NCI-H187 treated with DMSO at 0.1 percent for 48 hours (cell line): ENCODE measurements at regions not wholly inside any gene's neighbourhood (a gene's known extent, or its start where the extent isn't known, plus 50 kb on each side); places are given as distances from the start of the nearest gene placed in this dataset.

Source experiments
- DNase-seq: peaks from one replicate; lab custom pipeline; 2025; lab: John Stamatoyannopoulos, UW

DNA sequence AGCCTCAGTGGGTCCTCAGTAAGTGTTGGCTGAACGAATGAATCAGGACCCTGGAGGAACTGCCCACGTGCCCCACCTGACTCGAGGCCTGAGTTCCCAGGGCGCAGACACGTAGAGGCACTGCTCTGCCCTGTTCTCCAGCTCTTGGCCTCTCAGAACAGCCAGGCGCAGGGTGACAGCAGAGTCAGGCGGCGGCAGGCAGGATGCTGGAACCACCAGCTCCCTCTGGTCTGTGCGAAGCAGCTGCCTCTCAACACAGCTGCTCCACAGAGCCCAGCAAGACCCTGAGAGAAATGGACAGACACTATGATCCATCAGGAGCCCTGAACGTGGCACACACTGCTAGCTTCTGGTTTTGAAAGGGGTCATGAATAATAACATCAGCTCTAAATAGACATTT, 53.1 kb upstream of the BCO1 start:
- no peak for DNase-seq

DNA sequence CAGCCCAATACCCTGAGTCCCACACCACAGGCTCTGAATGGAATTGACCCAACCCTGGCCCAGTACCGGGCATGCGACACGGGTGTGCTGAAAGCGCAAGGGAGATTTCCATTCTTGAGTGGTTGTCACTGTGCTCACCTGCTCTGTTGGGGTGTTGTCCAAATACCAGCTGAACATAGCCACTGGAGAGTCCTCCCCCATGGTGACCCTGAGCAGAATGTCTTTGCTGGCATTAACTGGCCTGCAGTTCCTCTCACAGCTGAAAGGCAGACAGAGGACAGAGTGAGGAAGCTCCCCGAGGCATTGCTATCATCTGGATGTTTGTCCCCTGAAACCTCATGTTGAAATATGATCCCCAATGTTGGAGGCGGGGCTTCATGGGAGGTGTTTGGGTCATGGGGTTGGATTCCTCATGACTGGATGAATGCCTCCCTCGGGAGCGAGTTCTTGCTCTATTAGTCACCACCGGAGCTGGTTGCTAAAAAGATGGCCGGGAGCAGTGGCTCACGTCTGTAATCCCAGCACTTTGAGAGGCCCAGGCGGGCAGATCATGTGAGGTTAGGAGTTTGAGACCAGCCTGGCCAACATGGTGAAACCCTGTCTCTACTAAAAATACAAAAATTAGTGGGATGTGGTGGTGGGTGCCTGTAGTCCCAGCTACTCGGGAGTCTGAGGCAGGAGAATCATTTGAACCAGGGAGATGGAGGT, 57.3 kb upstream of the BCO1 start:
- peak; percentile 8 for DNase-seq

DNA sequence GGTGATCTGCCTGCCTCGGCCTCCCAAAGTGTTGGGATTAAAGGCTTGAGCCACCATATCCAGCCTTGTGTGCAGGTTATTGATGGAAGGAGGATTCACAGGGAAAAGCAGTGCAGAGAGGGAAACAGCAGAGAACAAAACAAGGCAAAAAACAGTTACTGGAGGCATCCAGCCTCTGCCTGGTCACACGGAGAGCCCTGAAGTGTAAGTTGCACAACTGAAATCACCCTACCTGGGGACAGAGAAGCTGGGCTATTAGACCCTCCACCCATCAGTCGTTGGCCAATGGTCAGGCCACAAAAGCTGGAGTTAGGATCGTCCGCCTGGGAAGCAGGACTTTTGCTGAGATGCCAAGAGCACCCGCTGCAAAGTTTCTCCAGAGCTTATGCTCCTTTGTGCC, 57.9 kb upstream of the BCO1 start:
- DNase-seq, result no peak

DNA sequence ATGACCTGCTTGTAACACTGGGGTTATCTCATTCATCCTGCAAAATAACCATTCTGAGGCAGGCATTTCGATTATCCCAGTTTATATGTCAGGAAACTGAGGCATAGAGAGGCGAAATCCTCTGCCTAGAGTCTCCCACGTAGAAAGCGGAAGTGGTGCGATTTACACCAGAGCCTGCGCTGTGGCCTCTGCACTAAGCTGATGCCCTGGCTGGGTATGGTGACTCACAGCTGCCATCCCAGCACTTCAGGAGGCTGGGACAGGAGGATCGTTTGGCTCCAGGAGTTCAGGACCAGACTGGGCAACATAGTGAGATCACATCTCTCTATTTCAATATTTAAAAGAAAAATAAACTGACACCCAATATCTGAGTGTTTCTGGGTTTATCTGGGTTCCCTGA, 59.3 kb upstream of the BCO1 start:
- no peak for DNase-seq

DNA sequence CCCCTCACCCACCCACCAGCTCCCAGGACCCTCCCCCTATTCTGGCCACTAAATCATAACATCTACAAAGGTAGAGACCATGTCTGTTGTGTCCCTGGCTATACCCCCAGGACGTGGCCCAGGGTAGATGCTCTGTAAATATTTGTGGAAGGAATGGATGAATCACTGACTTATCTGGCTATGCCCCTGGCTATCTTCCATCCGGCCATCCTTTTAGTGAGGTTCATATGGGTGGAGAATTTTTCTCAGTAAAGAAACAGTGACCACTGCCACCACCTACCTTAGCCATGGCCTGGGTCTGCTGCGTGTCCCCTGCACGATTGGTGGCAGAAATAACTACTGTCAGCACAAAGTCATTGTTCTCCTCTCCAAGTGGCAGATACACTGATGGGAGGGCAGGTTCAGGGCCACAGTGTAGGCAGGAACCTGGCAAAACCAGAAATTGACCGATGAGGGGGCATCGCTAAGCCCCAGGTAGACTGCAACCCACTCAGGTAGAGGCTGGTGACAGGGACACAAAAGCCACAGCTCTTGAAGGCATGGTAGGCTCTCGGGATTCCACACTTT, 63.1 kb upstream of the BCO1 start:
- no peak for DNase-seq

DNA sequence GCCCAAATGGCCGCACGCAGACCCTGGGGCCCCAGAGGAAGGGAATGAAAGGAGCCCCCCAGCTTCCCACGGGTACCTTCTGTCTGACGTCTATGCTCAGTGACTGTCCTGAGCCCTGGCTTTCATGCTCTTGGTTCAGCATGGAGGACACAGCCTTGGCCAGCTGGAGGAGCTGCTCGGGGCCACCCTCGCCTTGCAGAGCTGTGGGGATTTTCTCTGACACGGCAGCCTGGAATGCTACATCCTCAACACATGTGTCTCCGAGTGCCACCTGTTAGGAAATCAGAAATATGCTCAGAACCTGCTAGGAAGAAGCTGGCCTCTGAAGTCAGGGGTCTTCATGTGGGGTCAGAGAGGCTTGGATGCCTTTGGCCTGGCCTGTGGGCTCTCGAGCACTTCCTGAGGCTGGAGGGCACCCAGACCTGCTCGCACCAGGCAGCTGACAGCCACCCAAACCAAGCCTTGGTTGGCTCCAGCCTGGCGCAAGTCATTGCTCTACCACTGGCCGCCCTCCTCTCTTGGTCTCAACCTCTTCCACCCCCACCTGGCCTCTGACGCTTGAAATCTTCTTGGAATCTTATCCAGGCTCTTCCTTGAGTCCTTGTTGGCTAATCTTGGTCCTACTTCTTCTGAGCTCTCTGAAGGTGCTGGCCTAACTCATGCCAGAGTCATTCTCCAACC, 63.7 kb upstream of the BCO1 start:
- DNase-seq, result no peak

DNA sequence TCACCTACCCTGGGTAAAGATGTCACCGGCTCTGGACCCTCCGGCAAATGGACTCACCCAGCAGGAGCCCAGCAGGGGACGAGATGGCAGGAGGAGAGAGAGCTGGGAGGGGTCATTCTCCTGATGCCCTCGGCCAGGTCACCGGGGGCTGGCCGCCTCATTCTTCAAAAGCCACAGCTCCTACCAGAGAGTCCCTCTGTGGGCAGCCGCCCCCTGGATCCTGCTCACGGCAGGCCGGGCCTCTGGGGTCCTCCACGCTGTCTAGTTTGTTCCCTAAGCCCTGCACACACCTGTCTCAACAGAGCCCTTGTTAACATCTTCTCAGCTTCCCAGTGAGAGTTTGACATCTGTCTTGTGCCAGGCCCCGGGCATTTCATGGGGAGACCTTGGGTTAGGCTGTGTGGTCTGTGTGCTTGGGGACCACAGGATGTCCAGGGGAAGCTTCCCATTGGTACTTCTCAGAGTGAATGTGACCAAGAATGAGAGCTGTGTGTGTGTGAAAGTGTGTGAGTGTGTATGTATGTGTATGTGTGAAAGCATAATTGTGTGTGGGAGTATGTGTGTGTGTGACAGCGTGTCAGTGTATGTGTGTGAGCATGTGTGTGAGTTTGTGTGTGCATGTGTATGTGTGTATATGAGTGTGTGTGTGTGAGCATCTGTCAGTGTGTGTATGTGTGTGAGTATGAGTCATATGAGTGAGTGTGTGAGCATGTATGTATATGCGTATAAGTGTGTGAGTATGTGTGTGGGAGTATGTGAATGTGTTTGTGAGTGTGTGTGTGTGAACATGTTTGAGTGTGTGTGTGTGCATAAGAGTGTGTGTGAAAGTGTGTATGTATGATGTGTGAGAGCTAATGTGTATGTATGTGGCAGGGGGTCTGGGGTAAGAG, 65.5 kb upstream of the BCO1 start:
- DNase-seq, result no peak

DNA sequence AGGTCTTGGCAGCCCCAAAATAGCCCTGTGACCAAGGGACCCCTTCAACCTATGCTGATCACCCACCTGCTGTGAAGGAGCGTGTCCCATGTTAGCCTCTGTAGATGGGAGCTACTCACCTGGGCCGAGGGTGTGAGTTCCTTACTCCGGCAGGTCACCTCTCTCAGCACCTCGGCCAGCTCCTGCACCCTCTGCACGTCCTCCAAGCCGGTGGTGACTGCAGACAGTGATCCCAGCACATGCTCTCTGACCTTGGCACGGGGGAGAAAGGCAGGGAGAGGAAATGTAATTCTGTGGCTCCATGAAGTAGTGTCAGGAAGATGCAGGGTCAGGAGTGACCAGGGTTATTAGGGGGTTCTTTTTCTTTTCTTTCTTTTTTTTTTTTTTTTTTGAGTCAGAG, 67.7 kb upstream of the BCO1 start:
- DNase-seq, result no peak

DNA sequence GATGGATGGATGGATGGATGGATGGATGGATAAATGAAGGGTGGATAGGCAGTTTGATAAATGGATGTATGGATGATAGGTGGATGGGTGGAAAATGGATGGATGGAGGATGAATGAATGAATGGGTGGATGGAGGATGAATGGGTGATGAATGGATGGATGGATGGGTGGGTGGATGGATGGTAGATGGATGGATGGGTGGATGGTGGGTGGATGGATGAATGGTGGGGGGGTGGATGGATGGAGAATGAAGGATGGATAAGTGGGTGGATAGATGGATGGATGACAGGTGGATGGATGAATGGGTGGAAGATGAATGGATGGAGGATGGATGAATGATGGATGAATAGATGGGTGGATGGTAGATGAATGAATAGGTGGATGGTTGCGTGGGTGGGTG, 70.1 kb upstream of the BCO1 start:
- DNase-seq, result no peak

DNA sequence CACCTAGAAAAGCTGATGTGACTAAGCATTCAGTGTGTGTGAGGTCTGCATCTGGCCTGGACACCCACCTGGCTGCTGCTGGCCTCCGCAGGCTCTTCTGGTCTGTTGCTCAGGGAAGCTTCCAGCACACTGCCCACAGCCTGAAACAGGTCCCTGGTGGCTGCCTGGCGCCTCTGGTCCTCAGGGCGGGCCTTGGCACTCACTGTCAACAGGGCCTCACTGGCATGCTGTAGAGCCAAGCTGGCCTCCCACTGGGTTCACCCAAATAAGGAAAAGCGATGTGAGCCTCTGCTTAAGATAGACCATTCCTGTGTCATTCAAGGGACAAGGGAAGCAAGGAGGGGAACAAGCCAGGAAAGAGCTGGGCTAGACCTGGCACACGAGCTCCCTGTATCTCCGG, 70.6 kb upstream of the BCO1 start:
- no peak for DNase-seq

DNA sequence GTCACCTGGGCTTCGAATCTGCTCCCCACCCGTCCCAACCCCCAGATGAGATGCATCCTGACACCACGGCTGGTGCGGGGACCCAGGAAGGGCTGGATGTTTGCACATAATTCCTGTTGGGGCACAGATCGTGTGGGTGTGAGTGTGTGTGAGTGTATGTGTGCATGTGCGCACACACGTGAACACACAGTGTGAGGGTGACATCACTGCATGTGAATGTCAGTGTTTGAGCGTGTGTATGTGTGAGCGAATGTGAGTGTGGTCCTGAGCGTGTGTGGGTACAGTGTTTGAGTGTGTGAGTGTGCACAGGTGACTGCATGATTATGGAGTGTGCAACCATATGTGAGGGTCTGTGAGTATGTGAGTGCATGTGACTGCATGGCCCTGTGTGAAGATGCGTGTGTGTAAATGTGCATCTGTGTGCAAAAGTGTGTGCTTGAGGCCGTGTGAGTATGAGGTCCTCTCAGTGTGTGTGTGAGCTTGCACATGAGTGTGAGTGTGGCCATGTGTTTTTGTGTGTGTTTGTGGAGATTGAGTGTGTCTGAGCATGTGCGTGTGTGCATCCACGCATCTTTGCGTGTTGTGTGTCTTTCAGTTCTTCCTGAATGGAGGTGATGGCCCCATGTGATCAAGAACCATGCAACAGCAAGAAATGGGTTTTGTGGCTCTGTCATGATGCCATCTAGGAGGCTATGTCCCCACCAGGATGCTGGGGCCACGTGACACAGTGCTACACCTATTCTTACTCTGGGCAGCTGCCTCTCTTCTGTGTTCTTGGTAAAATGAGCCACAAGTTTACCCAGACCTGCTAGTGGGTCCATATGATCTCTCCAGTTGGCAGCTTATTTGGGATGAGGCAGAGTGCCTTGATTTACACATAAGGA, 70.5 kb upstream of the GCSH start:
- no peak for DNase-seq

DNA sequence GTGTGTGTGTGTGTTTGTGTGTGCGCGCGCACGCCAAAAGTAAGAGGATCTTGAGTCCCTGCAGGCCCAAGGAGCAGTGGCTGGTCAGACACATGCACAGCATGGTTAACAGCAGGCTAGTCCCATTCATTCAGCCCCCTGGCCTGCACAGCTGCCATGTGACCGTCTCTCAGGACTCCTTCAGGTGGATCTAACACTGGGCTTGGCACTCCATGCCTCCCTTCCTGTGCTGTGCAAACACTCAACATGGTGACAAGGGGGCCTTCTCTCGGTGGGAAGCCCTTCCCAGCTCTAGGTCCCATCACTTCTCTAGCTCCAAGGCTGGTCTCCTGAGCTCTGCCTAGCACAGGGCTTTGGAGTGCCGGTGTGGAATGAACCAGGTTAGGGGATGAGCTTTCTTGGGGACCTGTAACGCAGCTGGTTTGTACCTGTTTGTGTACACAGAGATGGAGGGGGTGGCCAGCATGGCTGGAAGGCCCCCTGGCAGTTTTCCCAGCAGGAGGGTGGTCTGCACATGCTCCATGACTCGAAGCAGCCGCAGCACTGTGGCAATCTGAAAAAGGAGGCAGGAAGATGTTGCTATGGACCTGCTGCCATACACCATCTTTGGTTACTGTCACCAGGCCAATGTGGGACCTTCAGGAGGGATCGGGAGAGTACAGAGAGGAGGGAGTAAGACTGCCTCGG, 69.4 kb upstream of the GCSH start:
- DNase-seq, result no peak

DNA sequence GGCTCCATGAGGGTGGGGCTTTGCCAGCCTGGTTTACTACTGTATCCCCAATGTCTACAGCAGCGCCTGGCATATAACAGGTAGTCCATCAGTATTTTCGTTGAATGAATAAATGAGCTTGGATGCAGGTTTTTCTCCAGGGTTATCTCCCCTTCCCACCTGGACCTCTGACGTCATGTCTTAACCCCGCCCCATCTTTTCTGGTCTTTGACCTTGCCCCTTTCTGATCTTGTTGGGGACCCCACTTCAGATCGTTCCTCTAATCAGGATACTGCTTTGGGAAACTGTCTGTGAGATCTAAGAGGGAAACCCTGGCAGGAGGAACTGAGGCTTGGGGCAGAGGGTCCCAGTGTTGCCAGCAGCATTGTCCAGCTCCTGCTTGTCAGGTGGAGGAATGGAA, 68.8 kb upstream of the GCSH start:
- no peak for DNase-seq

DNA sequence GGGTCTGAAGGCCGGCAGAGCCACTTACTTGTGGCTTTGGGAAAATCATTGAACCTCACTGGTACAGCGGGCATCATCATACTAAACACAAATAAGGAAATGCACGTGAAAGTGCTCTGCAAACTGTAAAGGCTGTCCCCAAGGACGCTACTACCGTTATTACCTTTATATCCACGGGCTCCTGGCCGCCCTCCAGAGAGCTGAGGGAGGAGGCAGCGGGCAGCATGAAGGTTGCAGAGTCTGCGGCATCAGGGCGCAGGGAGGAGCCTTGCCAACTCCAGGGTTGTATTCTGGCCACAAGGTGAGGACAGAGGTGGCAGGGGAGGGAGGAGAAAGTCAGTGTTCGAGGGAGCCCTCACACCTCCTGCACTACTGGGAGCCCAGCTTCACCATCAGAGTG, 68.3 kb upstream of the GCSH start:
- DNase-seq, result no peak

DNA sequence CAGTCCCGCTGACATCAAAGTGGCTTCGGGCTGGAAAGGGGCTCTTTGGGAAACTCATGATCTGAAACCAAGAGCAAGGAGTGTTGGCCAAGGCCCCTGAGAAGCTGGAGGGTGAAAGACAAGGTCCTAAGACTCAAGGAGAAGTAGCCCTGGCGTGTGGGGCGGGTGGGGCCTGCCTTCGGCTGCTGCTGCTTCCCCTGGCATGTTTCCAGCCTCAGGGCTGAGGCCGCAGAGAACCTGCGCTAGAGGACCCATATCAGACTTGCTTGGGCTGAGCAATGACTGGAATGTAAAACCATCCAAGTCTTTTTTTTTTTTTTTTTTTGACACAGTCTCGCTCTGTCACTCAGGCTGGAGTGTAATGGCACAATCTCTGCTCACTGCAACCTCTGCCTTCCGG, 67.5 kb upstream of the GCSH start:
- no peak for DNase-seq

DNA sequence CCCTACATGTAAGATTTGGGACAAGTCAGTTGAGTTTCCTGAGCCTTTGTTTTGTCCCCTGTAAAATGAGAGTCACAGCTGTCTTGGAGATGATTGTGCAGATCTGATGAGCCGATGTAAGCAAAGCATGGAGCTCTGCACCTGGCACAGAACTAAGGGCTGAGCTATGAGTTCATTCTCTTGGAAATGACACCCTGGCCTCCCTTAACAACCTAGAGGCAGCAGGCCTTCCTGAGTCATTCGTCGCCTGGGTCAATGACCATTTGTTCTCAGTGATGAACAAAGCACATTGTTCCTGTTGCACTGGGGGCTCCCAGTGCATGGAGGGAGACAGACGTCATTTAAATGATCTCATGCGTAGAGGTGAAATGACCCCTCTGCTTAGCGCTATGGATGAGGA, 62.8 kb upstream of the GCSH start:
- DNase-seq, result no peak

DNA sequence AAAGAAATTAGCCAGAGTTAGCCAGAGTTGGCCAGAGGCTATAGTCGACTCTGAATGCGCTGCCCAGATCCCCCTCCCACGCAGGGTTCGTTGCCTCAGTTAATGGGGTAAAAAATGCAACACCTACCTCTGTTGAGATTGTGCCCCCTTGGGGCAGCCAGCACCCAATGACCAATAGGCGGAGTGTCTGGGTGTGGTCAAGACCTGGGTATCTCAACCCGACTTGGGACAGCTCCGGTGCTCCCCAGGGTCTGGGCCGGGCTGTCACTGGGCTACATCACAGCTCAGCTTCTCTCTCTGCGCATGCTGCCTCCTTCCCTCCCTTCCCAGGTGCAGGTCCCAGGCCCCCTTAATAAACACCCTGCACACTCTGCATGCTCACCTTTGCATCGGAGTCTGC, 59.6 kb upstream of the GCSH start:
- DNase-seq, result no peak

DNA sequence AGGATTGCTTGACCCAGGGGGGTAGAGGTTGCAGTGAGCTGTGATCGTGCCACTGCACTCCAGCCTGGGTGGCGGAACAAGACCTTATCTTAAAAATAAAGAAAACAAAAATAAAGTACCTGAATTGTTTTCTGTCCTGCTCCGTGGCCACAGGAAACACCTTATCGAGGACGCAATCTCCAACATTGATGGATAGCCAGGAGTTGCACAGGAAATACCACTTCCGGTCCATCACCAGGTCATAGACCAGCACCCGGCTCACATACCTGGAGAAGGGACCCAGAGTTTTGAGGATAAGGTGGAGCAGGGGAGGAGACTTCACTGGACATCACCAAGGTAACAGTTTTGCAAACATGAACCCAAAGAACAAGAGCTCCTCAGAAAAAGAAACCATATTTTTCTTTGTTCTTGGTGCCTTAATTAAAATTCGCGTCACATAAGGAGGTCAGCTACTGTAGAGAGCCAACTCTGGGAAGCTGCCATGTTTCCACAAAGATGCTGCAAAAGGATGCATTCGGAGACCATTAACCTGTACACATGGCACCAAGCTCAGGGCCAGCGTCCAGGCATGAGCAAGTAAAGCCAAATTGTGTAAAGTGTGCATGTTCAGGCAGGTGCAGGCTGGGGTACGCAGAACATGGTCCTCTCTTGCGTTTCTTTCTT, 55.6 kb upstream of the GCSH start:
- no peak for DNase-seq

DNA sequence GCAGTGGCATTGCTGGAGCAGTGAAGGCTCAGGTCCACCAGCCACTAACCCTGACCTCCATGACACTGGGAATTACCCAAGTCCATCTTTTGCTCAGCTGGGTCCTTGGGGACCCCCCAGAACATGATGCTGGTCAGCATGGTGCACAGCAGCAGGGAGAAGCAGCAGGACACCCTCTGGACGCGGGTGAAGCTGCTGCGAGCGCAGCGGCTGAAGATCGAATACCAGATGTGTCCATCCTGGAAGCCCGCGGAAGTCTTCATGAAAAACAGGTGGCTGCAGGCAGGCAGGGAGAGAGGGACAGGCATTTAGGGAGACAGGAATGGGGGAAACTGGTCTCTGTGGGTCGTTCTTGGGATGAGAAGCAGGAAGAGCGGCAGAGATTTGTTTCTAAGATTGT, 53.4 kb upstream of the GCSH start:
- DNase-seq, result no peak

DNA sequence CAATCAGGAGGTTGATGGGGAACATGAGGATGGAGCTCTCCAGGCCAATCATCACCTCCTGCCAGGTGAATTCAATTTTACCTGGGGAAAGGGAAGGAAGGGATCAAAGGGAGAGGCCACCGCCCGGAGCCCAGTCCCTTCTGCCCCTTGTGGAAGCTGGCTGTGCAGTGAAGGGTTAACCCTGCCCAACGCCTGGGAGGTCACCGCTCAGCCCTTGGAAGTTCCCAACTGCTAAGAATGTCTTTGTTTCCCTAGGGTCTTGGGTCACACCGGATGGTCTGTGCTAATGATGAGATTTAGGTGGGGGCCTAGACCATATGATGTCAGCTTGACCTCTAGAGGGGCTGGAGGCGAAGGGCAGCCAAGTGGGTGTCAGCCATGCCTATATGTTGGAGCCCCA, 52.1 kb upstream of the GCSH start:
- DNase-seq, result no peak
